K562 (cell line): ENCODE measurements at regions not wholly inside any gene's neighbourhood (a gene's known extent, or its start where the extent isn't known, plus 50 kb on each side); places are given as distances from the start of the nearest gene placed in this dataset.

Experiments used
- C11orf30 ChIP-seq: fragments of 450-650 bp; IDR thresholded peaks from 2 replicates; pipeline ENCODE4 v1.6.1; 2016; ENCODE audit warnings: low read depth, mild to moderate bottlenecking
- CHAMP1 ChIP-seq: fragments of 450-650 bp; IDR thresholded peaks from 2 replicates; pipeline ENCODE4 v1.6.1; 2016; ENCODE audit warnings: mild to moderate bottlenecking
- CUX1 ChIP-seq: fragments of 200-800 bp; sonication (Bioruptor generic); IDR thresholded peaks from 2 replicates; pipeline ENCODE4 v1.6.1; 2016; ENCODE audit warnings: missing genetic modification characterization, missing compliant biosample characterization
- MXI1 ChIP-seq: IDR thresholded peaks from 2 replicates; pipeline ENCODE4 v1.6.1; 2011; ENCODE audit warnings: low read depth, mild to moderate bottlenecking, improper control_type of control experiment, low read length
- PATZ1 ChIP-seq: fragments of 250-450 bp; sonication (Bioruptor Pico); IDR thresholded peaks from 2 replicates; pipeline ENCODE4 v1.5.0; 2020; ENCODE audit warnings: mild to moderate bottlenecking, borderline replicate concordance
- ZNF277 ChIP-seq: fragments of 250-450 bp; sonication (Bioruptor Pico); IDR thresholded peaks from 2 replicates; pipeline ENCODE4 v1.8.0; 2022; ENCODE audit warnings: inconsistent platforms, mild to moderate bottlenecking, moderate library complexity, borderline replicate concordance
- ZNF407 ChIP-seq: fragments of 450-650 bp; IDR thresholded peaks from 2 replicates; pipeline ENCODE4 v1.6.1; 2016; ENCODE audit warnings: low read depth

- no peak for TF ChIP-seq PATZ1 (CRISPR knock-in tag)
- TF ChIP-seq ZNF277 (CRISPR knock-in tag) = no peak
- no peak for TF ChIP-seq C11orf30
- TF ChIP-seq CHAMP1 = no peak
- no peak for TF ChIP-seq ZNF407
- TF ChIP-seq MXI1 = no peak
- no peak for TF ChIP-seq CUX1
Measured at GRCh38 chr9:129496473-129497004, 124.4 kb downstream of the C9orf50 start (continued).
